Subcutaneous abdominal adipose tissue (tissue), 5 donors: ENCODE measurements at regions not wholly inside any gene's neighbourhood (a gene's known extent, or its start where the extent isn't known, plus 50 kb on each side); places are given as distances from the start of the nearest gene placed in this dataset.

ENCODE experiments used
- H3K27ac ChIP-seq: one replicate; pipeline ENCODE4 v1.7.0; 2013; ENCODE audit warnings: low read depth, mild to moderate bottlenecking, inconsistent platforms, low read length, moderate library complexity
- H3K27me3 ChIP-seq, 5 donors: one replicate each; pipeline ENCODE4 v1.7.0; 2013; ENCODE audit warnings: low read length in 5 of 5, inconsistent platforms in 1 of 5; ENCODE audit not compliant: control insufficient read depth in 5 of 5, insufficient read depth in 4 of 5
- H3K36me3 ChIP-seq, 5 donors: one replicate each; pipeline ENCODE4 v1.7.0; 2013; ENCODE audit warnings: low read length in 5 of 5; ENCODE audit not compliant: control insufficient read depth in 5 of 5, insufficient read depth in 5 of 5
- H3K4me1 ChIP-seq, 5 donors: one replicate each; pipeline ENCODE4 v1.7.0; 2013; ENCODE audit warnings: low read length in 5 of 5, mild to moderate bottlenecking in 3 of 5, moderate library complexity in 1 of 5; ENCODE audit not compliant: control insufficient read depth in 5 of 5, insufficient read depth in 5 of 5
- H3K4me3 ChIP-seq, 5 donors: one replicate each; pipeline ENCODE4 v1.7.0; 2013; ENCODE audit warnings: low read length in 5 of 5, low read depth in 1 of 5
- H3K9ac ChIP-seq, 5 donors: one replicate each; pipeline ENCODE4 v1.7.0; 2013; ENCODE audit warnings: low read length in 5 of 5, mild to moderate bottlenecking in 4 of 5, moderate library complexity in 3 of 5
- H3K9me3 ChIP-seq, 5 donors: one replicate each; pipeline ENCODE4 v1.7.0; 2013; ENCODE audit warnings: low read length in 5 of 5; ENCODE audit not compliant: control insufficient read depth in 5 of 5
- donor health status: healthy.
- donor health status: healthy.
- donor health status: healthy.
- donor health status: healthy.
- donor health status: healthy.

DNA sequence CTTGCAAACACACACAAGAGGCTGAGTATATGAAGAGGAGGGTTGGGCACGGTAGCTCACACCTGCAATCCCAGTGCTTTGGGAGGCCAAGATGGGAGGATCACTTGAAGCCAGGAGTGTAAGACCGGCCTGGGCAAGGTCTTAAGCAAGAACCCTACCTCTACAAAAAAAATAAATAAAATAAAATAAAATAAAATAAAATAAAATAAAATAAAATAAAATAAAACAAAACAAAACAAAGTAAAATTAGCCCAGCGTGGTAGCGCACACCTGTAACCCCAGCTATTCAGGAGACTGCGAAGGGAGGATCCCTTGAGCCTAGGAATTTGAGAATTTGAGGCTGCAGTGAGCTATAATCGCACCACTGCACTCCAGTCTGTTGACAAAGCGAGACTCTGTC, 337.9 kb downstream of the SHANK2 start:
- no peak overlapping the region for H3K27ac ChIP-seq

DNA sequence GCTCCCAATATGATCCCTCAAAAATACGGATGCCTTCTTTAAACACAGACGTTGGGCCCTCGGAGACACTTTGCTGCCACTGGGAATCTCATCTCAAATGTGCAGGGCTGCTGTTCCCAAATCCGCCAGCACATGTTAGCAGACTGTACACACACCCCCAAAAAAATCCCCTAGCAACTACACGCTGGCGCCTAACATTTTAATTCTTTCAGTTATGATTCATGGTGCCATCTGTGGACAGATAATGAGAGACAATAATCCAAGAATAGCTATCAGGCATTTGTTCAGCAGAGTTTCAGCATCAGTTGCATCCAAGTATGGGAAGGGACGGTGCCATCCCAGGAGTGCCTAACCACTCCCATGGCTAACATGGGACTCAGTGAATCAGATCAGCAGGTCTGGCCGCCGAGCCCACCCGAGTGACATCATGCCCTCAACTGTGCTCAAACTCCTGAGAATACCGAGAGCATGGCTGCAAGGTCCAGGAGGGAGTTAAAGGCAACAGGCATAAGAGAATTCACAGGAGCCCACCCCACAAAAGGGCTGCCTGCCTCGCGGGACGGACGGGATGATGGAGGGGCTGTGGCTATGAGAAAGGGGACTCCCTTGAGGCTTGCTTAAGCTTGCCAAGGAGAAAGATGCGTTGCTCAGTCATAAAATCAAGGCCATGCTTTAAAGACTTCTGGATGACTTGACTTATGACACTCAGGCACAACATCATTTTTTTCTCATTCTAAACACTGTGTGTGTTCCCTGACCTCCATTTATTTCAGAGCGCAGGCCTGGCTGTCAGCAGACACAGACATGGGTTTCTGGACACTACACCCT, 337.0 kb downstream of the SHANK2 start:
- Histone ChIP-seq H3K36me3 (no peaks in the 10 kb centered on the region), H3K27me3 (peaks cover 0 to 16% (median 13%) of the 10 kb centered on the region in 5 donors), H3K9ac (no peak overlapping the region), H3K4me3 (no peak overlapping the region), H3K4me1 (no peaks in the 10 kb centered on the region), H3K27ac (no peak overlapping the region), H3K9me3 (peaks cover 0 to 10% (median 0%) of the 10 kb centered on the region in 5 donors)

More for the DNA sequence above, 337.9 kb downstream of the SHANK2 start:
- no peaks in the 10 kb centered on the region for H3K4me1 ChIP-seq
- H3K4me3 ChIP-seq, result no peak overlapping the region
- no peaks in the 10 kb centered on the region for H3K36me3 ChIP-seq
- H3K27me3 ChIP-seq, result peaks cover 0 to 21% (median 13%) of the 10 kb centered on the region in 5 donors
- H3K9ac ChIP-seq, result no peak overlapping the region
- peaks cover 0 to 6% (median 0%) of the 10 kb centered on the region in 5 donors for H3K9me3 ChIP-seq

DNA sequence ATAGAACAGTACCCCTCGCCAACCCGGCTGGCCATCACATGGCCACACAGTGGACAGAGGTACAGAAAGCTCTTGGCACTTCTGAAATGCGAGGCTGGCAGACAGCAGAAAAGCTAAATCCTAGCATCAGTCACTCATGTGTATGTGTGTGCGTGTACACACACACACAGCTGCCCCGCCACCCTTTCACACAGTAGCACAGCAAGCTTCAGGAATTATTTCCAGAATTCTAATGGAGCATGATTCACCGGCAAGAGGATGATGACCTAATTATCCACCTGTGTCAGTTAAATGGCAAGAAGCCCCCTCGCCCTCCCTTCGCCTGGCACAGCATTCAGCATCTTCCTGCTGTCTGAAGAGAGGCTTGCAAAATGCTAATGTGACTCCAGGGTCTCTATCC, 336.0 kb downstream of the SHANK2 start:
- Histone ChIP-seq H3K4me1 (no peaks in the 10 kb centered on the region), H3K9me3 (peaks cover 1 to 19% (median 6%) of the 10 kb centered on the region in 5 donors), H3K27me3 (peaks cover 0 to 16% (median 13%) of the 10 kb centered on the region in 5 donors), H3K36me3 (no peaks in the 10 kb centered on the region), H3K9ac (no peak overlapping the region), H3K27ac (no peak overlapping the region), H3K4me3 (no peak overlapping the region)

DNA sequence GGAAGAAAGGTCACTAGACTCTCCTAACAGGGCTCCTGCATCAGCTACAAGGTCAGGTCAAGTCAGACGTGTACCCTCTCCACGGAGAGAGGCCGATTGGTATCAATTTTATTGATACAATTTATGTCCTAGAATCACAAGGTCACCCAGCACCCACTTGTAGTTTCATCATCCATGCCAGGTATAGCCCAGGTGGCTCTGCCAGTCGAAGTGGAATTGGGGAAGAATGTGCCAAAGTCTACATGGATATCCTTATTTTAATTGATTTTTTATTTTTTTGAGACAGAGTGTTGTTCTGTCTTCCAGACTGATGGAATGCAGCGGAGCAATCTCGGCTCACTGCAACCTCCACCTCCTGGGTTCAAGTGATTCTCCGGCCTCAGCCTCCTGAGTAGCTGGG, 334.1 kb downstream of the SHANK2 start:
- no peak overlapping the region for H3K9ac ChIP-seq
- H3K9me3 ChIP-seq, result peaks cover 10 to 31% (median 21%) of the 10 kb centered on the region in 5 donors
- H3K27ac ChIP-seq, result no peak overlapping the region
- no peaks in the 10 kb centered on the region for H3K4me1 ChIP-seq
- no peaks in the 10 kb centered on the region for H3K36me3 ChIP-seq
- no peak overlapping the region for H3K4me3 ChIP-seq
- peaks cover 0 to 16% (median 13%) of the 10 kb centered on the region in 5 donors for H3K27me3 ChIP-seq

DNA sequence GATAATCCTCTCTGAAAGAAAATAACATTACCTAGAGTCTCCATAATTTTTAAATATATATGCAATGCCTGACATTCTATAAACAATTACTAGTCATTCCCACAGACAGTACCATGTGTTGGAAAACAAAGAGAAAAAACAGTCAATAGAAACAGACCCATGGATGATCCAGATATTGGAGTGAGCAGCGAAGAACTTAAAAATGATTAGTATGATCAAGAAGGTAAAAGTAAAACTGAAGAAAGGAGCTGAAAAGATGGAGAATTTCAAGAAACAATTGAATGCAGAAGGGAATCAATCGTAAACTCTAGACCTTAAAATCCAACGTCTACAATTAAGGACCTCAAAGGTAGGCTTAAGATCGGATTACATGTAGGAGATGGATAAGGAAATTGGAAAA, 330.6 kb downstream of the SHANK2 start:
- H3K9ac ChIP-seq, result no peak overlapping the region
- peaks cover 10 to 37% (median 24%) of the 10 kb centered on the region in 5 donors for H3K9me3 ChIP-seq
- H3K4me3 ChIP-seq, result no peak overlapping the region
- H3K4me1 ChIP-seq, result no peaks in the 10 kb centered on the region
- H3K36me3 ChIP-seq, result no peaks in the 10 kb centered on the region
- H3K27ac ChIP-seq, result no peak overlapping the region
- H3K27me3 ChIP-seq, result peaks cover 0 to 2% (median 2%) of the 10 kb centered on the region in 5 donors

DNA sequence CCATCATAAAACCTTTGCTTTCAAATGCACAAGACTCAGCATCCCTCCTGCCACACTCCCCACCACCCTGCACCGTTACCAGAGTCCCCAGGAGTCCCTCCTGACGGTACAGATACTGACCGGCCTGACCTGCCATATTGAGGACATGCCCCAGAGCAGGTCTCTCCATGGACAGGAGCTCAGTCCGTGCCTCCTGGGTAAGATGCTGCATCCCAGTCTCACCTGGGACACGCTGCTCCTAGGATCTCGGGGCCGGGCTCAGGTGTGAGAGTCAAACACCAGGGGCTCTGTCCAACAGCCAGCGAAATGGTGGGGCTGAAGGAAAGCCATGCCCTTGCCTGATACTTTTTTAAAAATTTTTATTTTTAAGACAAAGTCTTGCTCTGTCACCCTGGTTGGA, 328.3 kb downstream of the SHANK2 start:
- no peak overlapping the region for H3K27ac ChIP-seq
- peaks cover 0 to 4% (median 0%) of the 10 kb centered on the region in 5 donors for H3K27me3 ChIP-seq
- no peaks in the 10 kb centered on the region for H3K36me3 ChIP-seq
- peaks cover 10 to 37% (median 27%) of the 10 kb centered on the region in 5 donors for H3K9me3 ChIP-seq
- H3K9ac ChIP-seq, result no peak overlapping the region
- no peak overlapping the region for H3K4me3 ChIP-seq
- H3K4me1 ChIP-seq, result no peaks in the 10 kb centered on the region

DNA sequence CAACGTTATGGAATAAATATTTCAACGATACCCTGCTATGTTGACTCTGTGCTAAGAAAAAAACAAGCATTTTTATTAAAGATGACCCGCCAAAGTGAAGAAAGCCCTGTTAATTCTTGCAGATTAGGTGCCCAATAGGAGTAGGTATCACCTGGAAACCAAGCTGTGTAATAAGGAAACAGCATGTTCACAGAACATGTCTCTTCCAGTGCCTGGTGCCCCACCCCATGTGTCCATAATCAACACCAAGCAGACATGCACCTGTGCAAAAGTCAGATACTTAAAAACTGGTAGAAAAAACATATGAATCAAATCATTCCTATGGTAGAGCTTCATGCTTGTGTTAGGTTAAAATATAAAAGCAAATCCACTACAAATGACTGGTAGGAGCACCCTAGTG, 327.1 kb downstream of the SHANK2 start:
- no peak overlapping the region for H3K4me3 ChIP-seq
- H3K36me3 ChIP-seq, result no peaks in the 10 kb centered on the region
- peaks cover 10 to 43% (median 33%) of the 10 kb centered on the region in 5 donors for H3K9me3 ChIP-seq
- H3K27me3 ChIP-seq, result peaks cover 0 to 4% (median 0%) of the 10 kb centered on the region in 5 donors
- no peak overlapping the region for H3K27ac ChIP-seq
- no peak overlapping the region for H3K9ac ChIP-seq
- H3K4me1 ChIP-seq, result no peaks in the 10 kb centered on the region

DNA sequence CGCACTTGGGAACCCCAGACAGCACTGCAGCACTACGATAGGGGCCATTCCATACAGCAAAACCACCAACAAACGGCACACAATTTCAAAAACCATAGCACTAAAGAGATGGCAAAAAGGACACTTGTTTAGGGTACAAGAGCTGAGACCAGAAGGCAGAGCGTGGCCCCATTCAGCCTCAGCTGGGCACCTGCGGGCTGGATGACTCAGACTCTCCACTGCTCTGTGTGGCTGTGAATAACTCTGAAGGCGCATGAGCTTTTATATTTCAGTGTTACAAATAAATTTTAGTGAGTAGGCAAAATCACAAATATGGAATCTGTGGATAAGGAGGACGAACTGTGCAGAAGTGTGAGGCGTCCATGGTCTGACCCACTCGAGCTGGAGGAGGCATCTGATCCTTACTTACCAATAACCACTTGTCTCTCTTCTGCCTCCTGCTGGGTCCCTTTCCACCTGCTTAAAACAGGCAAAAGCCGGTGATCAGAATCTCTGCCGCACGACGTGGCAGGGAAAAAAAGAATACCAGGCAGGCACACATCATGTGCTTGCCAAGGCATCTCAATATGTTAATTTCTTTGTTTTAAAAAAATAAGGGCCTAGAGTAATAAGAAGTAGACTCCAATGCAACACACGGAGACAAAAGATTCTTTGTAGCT, 325.7 kb downstream of the SHANK2 start:
- no peaks in the 10 kb centered on the region for H3K4me1 ChIP-seq
- H3K9me3 ChIP-seq, result peaks cover 7 to 35% (median 25%) of the 10 kb centered on the region in 5 donors
- H3K36me3 ChIP-seq, result no peaks in the 10 kb centered on the region
- no peak overlapping the region for H3K4me3 ChIP-seq
- H3K9ac ChIP-seq, result no peak overlapping the region
- H3K27me3 ChIP-seq, result peaks cover 3 to 8% (median 7%) of the 10 kb centered on the region in 5 donors
- H3K27ac ChIP-seq, result no peak overlapping the region

DNA sequence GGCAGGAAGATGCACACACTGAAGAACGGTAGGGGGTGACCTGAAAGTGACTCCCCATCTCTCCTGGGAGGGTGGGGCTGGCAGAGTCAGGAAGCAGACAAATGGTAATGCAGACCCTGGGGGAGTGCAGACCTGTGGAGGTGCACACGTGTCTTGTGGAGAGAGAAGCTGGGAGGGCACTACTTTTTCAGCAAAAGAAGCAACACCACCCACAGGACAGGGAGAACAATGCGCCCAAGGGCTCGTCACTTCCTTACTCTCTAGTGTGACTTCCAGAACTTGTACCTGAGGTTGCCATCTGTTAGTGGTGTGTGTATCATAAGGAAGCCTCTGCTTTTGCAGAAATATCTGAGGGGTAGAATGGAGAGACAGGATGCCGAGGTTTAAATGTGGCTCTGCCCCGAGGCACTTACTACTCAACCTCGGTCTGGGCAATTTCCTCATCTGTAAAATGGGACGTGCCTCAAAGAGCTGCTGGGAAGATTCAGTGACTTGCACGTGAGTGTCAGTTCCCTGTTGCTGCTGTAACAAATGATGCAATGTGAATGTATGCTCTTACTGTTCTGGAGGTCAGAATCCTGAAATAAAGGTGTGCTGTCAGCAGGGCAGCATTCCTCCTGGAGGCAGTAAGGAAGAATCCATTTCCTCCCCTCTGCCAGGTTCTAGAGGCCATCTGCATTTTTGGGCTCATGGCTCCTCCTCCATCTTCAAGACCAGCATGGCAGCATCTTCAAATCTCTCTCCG, 323.4 kb downstream of the SHANK2 start:
- Histone ChIP-seq H3K36me3 (no peaks in the 10 kb centered on the region), H3K27me3 (peaks cover 7 to 18% (median 7%) of the 10 kb centered on the region in 5 donors)

More for the DNA sequence above, 323.4 kb downstream of the SHANK2 start:
- H3K4me3 ChIP-seq, result no peak overlapping the region
- H3K27ac ChIP-seq, result no peak overlapping the region
- H3K4me1 ChIP-seq, result no peaks in the 10 kb centered on the region
- H3K9ac ChIP-seq, result no peak overlapping the region
- H3K9me3 ChIP-seq, result peaks cover 0 to 15% (median 13%) of the 10 kb centered on the region in 5 donors
